ENCODE measurements at regions not wholly inside any gene's neighbourhood (a gene's known extent, or its start where the extent isn't known, plus 50 kb on each side); places are given as distances from the start of the nearest gene placed in this dataset.

DNA sequence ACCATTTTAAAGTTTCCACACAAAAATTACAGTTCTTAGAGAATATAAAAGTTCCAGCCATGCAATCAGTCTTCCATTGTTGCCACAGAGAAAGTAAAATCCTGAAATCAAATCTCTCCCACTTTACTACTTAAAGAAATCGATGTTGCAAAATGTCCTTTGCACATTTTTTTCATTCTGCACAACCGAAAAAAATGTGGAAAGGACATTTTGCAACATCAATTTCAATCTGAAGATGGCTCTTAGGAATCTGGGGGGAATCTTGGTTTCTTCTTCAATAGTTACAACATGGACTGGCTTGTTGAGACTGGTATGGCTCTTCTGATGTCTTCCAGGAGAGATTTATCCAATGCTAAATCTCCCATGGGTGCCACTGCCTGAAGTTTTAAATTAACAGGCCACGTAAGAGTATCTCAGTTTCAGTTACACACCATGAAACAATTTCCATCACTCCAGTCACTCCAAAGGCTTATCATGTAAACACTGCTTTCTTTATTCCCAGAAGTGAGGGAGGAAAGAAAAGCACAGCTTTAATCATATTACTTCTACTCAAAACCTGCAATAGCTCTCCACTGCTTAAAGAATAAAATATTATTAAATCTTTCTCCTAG lies 55.8 kb upstream of the CTNNB1 start:
- DNase-seq (ENCODE audit: low read depth in 2 of 2) = no peak

- no peak for DNase-seq (ENCODE audit: low read depth in 2 of 2)
Measured at GRCh38 chr3:41144631-41145030, 54.7 kb upstream of the CTNNB1 start.

DNA sequence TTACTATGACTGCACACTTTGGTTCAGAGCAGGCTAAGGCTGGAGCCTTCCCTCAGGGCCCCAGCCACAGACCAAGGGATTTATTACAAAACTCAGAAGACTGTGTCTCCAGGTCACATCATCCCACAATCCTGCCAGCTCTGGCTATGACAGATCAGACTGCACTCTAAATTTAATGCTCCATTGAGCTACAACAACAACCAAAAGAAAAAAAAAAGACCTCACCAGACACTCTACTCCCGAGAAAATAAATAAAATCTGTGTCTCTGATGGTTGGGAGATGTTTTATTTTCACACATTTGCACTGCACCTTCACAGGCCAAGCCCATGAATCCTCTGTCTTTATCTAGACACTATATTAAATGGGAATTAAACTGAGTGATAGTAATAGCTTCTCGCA lies 50.8 kb upstream of the CTNNB1 start:
- no peak for DNase-seq (ENCODE audit: low read depth in 2 of 2)

- DNase-seq (ENCODE audit: low read depth in 2 of 2) = no peak
Measured at GRCh38 chr3:41148901-41149300, 50.4 kb upstream of the CTNNB1 start.

Data from stimulated activated CD4-positive, alpha-beta T cell treated with anti-CD3 and anti-CD28 coated beads, Interleukin-15, amount 100 ng/mL, for 48 hours (primary cell).